DOHH2 (cell line): ENCODE measurements at regions not wholly inside any gene's neighbourhood (a gene's known extent, or its start where the extent isn't known, plus 50 kb on each side); places are given as distances from the start of the nearest gene placed in this dataset.
A peak's percentile ranks its signal among the peaks of the same experiment; 100 is the strongest.

Experiments used
- H3F3A ChIP-seq: fragments of 200-600 bp; sonication (generic), shearing (Covaris generic); 2 replicates; pipeline ENCODE4 v1.6.0; 2016; ENCODE audit warnings: antibody characterized with exemption, mild to moderate bottlenecking; ENCODE audit not compliant: control insufficient read depth, insufficient read depth
- H3K27ac ChIP-seq: fragments of 200-600 bp; sonication (generic); 2 replicates; pipeline ENCODE4 v1.5.1; 2014; ENCODE audit warnings: low read depth, mild to moderate bottlenecking, low read length, moderate library complexity
- H3K27me3 ChIP-seq: fragments of 200-600 bp; sonication (generic); 2 replicates; pipeline ENCODE4 v1.6.1; 2014; ENCODE audit warnings: mild to moderate bottlenecking, low read length, mixed read lengths; ENCODE audit not compliant: control insufficient read depth
- H3K36me3 ChIP-seq: fragments of 200-600 bp; sonication (generic); 2 replicates; pipeline ENCODE4 v1.6.1; 2014; ENCODE audit warnings: mild to moderate bottlenecking, low read length, moderate library complexity, mixed read lengths; ENCODE audit not compliant: control insufficient read depth
- H3K4me1 ChIP-seq: fragments of 200-600 bp; sonication (generic); 2 replicates; pipeline ENCODE4 v1.6.1; 2014; ENCODE audit warnings: mild to moderate bottlenecking, low read length, mixed read lengths; ENCODE audit not compliant: control insufficient read depth
- H3K4me2 ChIP-seq: fragments of 200-600 bp; sonication (generic); 2 replicates; pipeline ENCODE4 v1.6.0; 2014; ENCODE audit warnings: mild to moderate bottlenecking, low read length, moderate library complexity
- H3K4me3 ChIP-seq: fragments of 200-600 bp; sonication (generic); 2 replicates; pipeline ENCODE4 v1.5.1; 2014; ENCODE audit warnings: mild to moderate bottlenecking, low read length, mixed read lengths
- H3K79me2 ChIP-seq: fragments of 200-600 bp; sonication (generic); 2 replicates; pipeline ENCODE4 v1.6.1; 2014; ENCODE audit warnings: mild to moderate bottlenecking, low read length, mixed read lengths; ENCODE audit not compliant: control insufficient read depth
- H3K9me2 ChIP-seq: fragments of 200-600 bp; sonication (generic); replicated peaks from 2 replicates; pipeline ENCODE4 v1.6.1; 2014; ENCODE audit warnings: mild to moderate bottlenecking, low read length, mixed read lengths; ENCODE audit not compliant: control insufficient read depth
- H3K9me3 ChIP-seq: fragments of 200-600 bp; sonication (generic); 2 replicates; pipeline ENCODE4 v1.6.1; 2014; ENCODE audit warnings: antibody characterized with exemption, low read length, mixed read lengths; ENCODE audit not compliant: control insufficient read depth, insufficient read depth
- H4K20me1 ChIP-seq: fragments of 200-600 bp; sonication (generic); 2 replicates; pipeline ENCODE4 v1.6.0; 2014; ENCODE audit warnings: low read depth, mild to moderate bottlenecking, antibody characterized with exemption, low read length, moderate library complexity; ENCODE audit not compliant: control insufficient read depth, insufficient read depth
- CTCF ChIP-seq: fragments of 200-600 bp; sonication (generic); IDR thresholded peaks from one replicate; pipeline ENCODE4 v1.5.1; 2014; ENCODE audit warnings: antibody characterized with exemption, mild to moderate bottlenecking, low read depth, low read length; ENCODE audit not compliant: poor library complexity, severe bottlenecking
- EZH2phosphoT487 ChIP-seq: fragments of 200-600 bp; sonication (generic); IDR thresholded peaks from 2 replicates; pipeline ENCODE4 v1.6.1; 2017; ENCODE audit warnings: borderline replicate concordance, mild to moderate bottlenecking, antibody characterized with exemption, low read length, moderate library complexity, mixed read lengths

- H3K27me3 ChIP-seq: no peaks in the 10 kb centered on the region
- H3F3A ChIP-seq: peaks cover 15% of the 10 kb centered on the region
- H3K79me2 ChIP-seq: peaks cover 2% of the 10 kb centered on the region; the same call in 1 of the 2 replicates
- no peaks in the 10 kb centered on the region for H4K20me1 ChIP-seq
- TF ChIP-seq EZH2phosphoT487 (no peak), CTCF (no peak)
- H3K9me2 ChIP-seq: no peaks in the 10 kb centered on the region
- H3K4me3 ChIP-seq: peak overlapping the region; percentile 32
- H3K36me3 ChIP-seq: peaks cover 16% of the 10 kb centered on the region
- H3K27ac ChIP-seq: peak overlapping the region; percentile 52
- peaks cover 9% of the 10 kb centered on the region; the same call in 1 of the 2 replicates for H3K9me3 ChIP-seq
- peaks cover 81% of the 10 kb centered on the region for H3K4me1 ChIP-seq
- H3K4me2 ChIP-seq: peak overlapping the region; percentile 50
Measured at GRCh38 chr14:101365329-101366158, 195.8 kb upstream of the DIO3 start.

- no peaks in the 10 kb centered on the region for H3K9me2 ChIP-seq
- H3F3A ChIP-seq: peaks cover 12% of the 10 kb centered on the region
- H3K27ac ChIP-seq: peak overlapping the region; percentile 52
- H3K4me1 ChIP-seq: peaks cover 75% of the 10 kb centered on the region
- peaks cover 5% of the 10 kb centered on the region; the same call in 1 of the 2 replicates for H3K9me3 ChIP-seq
- no peak overlapping the region for H3K4me3 ChIP-seq
- no peak for TF ChIP-seq CTCF
- no peak for TF ChIP-seq EZH2phosphoT487
- no peaks in the 10 kb centered on the region for H4K20me1 ChIP-seq
- H3K36me3 ChIP-seq: peaks cover 4% of the 10 kb centered on the region
- H3K4me2 ChIP-seq: peak overlapping the region; percentile 50
- no peaks in the 10 kb centered on the region for H3K27me3 ChIP-seq
- H3K79me2 ChIP-seq: no peaks in the 10 kb centered on the region; the same call in 1 of the 2 replicates
Measured at GRCh38 chr14:101367421-101368261, 193.7 kb upstream of the DIO3 start.

- Histone ChIP-seq H3K9me3 (no peaks in the 10 kb centered on the region), H3K79me2 (no peaks in the 10 kb centered on the region), H3K4me1 (peaks cover 71% of the 10 kb centered on the region), H4K20me1 (no peaks in the 10 kb centered on the region), H3F3A (peaks cover 9% of the 10 kb centered on the region), H3K27ac (no peak overlapping the region), H3K4me3 (no peak overlapping the region), H3K9me2 (no peaks in the 10 kb centered on the region), H3K27me3 (no peaks in the 10 kb centered on the region), H3K36me3 (no peaks in the 10 kb centered on the region), H3K4me2 (no peak overlapping the region)
- TF ChIP-seq CTCF (no peak), EZH2phosphoT487 (no peak)
Measured at GRCh38 chr14:101368629-101369028, 192.7 kb upstream of the DIO3 start.
